ENCODE measurements at regions not wholly inside any gene's neighbourhood (a gene's known extent, or its start where the extent isn't known, plus 50 kb on each side); places are given as distances from the start of the nearest gene placed in this dataset.

- DNase-seq (peak in 1 of 5 donors; percentile 42), FAIRE-seq (no peak)
- no peak for TF ChIP-seq CTCF (IDR thresholded peaks at IDR 0.05; ENCODE audit: borderline replicate concordance, extremely low read depth, insufficient read depth)
- no peaks in the 10 kb centered on the region for H3K9me3 ChIP-seq (ENCODE audit: control insufficient read depth in 2 of 3, insufficient read depth in 1 of 3, low read length in 3 of 3)
- no peaks in the 10 kb centered on the region for H3K27me3 ChIP-seq (ENCODE audit: control insufficient read depth, insufficient read depth, low read length)
- intact Hi-C loops (cut with DNase I): no loop called here
- H3K36me3 ChIP-seq (ENCODE audit: control insufficient read depth in 2 of 3, insufficient read depth in 3 of 3, low read length in 3 of 3): no peaks in the 10 kb centered on the region
- H3K4me3 ChIP-seq (ENCODE audit: low read length in 3 of 3): no peak overlapping the region
- H3K4me1 ChIP-seq (ENCODE audit: control insufficient read depth in 2 of 3, insufficient read depth in 2 of 3, low read depth in 1 of 3, low read length in 3 of 3): no peaks in the 10 kb centered on the region
- H3K27ac ChIP-seq (ENCODE audit: low read depth in 2 of 2, low read length in 2 of 2): no peak overlapping the region
- no peak overlapping the region for H3K9ac ChIP-seq (ENCODE audit: low read length in 3 of 3)
These were observed 71.8 kb upstream of the KHDRBS2 start for GRCh38 chr6:62357835-62358234.

DNA sequence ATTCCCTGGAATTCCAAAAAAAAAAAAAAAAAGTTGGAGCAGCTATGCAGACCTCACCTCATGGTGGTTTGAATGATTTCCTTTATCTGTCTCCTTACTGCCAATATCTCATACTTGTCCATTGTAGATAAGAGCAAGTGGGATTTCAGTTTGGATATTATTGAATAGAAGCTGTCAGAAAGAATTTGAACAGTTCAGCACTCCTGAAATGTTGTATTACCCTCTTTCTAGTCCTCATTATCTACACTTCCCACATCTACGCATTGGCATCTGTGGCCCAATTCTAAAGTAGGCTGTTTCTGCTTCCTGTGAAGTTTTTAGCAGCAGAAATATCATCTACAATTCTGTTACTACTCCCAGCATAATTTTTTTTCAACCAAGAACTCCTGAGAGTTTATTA is 68.2 kb upstream of the KHDRBS2 start:
- intact Hi-C loops (cut with DNase I): no loop called here
- FAIRE-seq: no peak
- no peak overlapping the region for H3K9ac ChIP-seq (ENCODE audit: low read length in 3 of 3)
- no peaks in the 10 kb centered on the region for H3K4me1 ChIP-seq (ENCODE audit: control insufficient read depth in 2 of 3, insufficient read depth in 2 of 3, low read depth in 1 of 3, low read length in 3 of 3)
- no peak overlapping the region for H3K27ac ChIP-seq (ENCODE audit: low read depth in 2 of 2, low read length in 2 of 2)
- TF ChIP-seq CTCF (IDR thresholded peaks at IDR 0.05; ENCODE audit: borderline replicate concordance, extremely low read depth, insufficient read depth): no peak
- H3K9me3 ChIP-seq (ENCODE audit: control insufficient read depth in 2 of 3, insufficient read depth in 1 of 3, low read length in 3 of 3): no peaks in the 10 kb centered on the region
- no peaks in the 10 kb centered on the region for H3K36me3 ChIP-seq (ENCODE audit: control insufficient read depth in 2 of 3, insufficient read depth in 3 of 3, low read length in 3 of 3)
- no peaks in the 10 kb centered on the region for H3K27me3 ChIP-seq (ENCODE audit: control insufficient read depth, insufficient read depth, low read length)
- no peak for DNase-seq
- no peak overlapping the region for H3K4me3 ChIP-seq (ENCODE audit: low read length in 3 of 3)

DNA sequence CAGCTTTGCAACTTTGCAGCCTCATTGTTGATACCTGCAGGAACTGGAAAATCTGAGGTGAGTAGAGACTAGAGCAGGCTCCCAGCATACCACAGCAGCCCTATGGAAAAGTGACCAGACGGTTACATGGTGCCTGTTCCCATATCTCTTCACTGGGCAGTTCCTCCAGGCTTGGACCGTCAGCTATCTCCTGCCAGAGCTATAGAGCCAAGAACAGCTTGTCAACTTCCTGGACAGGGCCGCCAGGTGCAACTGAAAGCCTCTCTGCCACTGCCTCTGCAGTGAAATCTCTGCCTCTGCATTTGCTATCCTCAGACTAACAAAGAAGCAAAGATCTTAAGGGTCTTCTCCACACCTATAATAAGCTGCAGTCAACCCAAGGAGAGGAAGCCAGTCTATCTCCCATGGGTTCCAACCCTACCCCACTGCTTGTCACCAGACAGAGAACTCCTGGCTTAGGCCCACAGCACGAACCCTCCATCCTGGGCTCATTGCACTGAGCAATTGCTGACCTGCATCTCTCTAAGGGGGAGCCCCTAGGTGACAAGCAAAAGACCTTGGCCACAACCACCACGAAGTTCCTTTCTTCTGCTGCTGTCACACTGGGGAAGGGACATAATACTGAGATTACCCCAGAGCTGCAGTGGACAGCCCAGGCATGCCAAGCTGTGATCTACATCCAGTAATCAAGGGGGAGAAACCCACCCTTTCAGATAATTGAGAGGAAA is 60.1 kb upstream of the KHDRBS2 start:
- Histone ChIP-seq H3K9me3 (ENCODE audit: control insufficient read depth in 2 of 3, insufficient read depth in 1 of 3, low read length in 3 of 3) (no peaks in the 10 kb centered on the region), H3K27me3 (ENCODE audit: control insufficient read depth, insufficient read depth, low read length) (no peaks in the 10 kb centered on the region), H3K4me1 (ENCODE audit: control insufficient read depth in 2 of 3, insufficient read depth in 2 of 3, low read depth in 1 of 3, low read length in 3 of 3) (no peaks in the 10 kb centered on the region), H3K9ac (ENCODE audit: low read length in 3 of 3) (no peak overlapping the region), H3K27ac (ENCODE audit: low read depth in 2 of 2, low read length in 2 of 2) (no peak overlapping the region), H3K4me3 (ENCODE audit: low read length in 3 of 3) (no peak overlapping the region), H3K36me3 (ENCODE audit: control insufficient read depth in 2 of 3, insufficient read depth in 3 of 3, low read length in 3 of 3) (no peaks in the 10 kb centered on the region)
- FAIRE-seq: no peak
- DNase-seq: no peak
- intact Hi-C loops (cut with DNase I): no loop called here
- no peak for TF ChIP-seq CTCF (IDR thresholded peaks at IDR 0.05; ENCODE audit: borderline replicate concordance, extremely low read depth, insufficient read depth)

- Histone ChIP-seq H3K36me3 (ENCODE audit: control insufficient read depth in 2 of 3, insufficient read depth in 3 of 3, low read length in 3 of 3) (no peaks in the 10 kb centered on the region), H3K27ac (ENCODE audit: low read depth in 2 of 2, low read length in 2 of 2) (no peak overlapping the region), H3K4me1 (ENCODE audit: control insufficient read depth in 2 of 3, insufficient read depth in 2 of 3, low read depth in 1 of 3, low read length in 3 of 3) (no peaks in the 10 kb centered on the region), H3K27me3 (ENCODE audit: control insufficient read depth, insufficient read depth, low read length) (no peaks in the 10 kb centered on the region), H3K9me3 (ENCODE audit: control insufficient read depth in 2 of 3, insufficient read depth in 1 of 3, low read length in 3 of 3) (no peaks in the 10 kb centered on the region), H3K4me3 (ENCODE audit: low read length in 3 of 3) (no peak overlapping the region), H3K9ac (ENCODE audit: low read length in 3 of 3) (no peak overlapping the region)
- FAIRE-seq: no peak
- intact Hi-C loops (cut with DNase I): no loop called here
- no peak for TF ChIP-seq CTCF (IDR thresholded peaks at IDR 0.05; ENCODE audit: borderline replicate concordance, extremely low read depth, insufficient read depth)
- no peak for DNase-seq
These were observed 59.4 kb upstream of the KHDRBS2 start for GRCh38 chr6:62345446-62345845.
